Right renal pelvis (tissue), 4 donors: ENCODE measurements at regions not wholly inside any gene's neighbourhood (a gene's known extent, or its start where the extent isn't known, plus 50 kb on each side); places are given as distances from the start of the nearest gene placed in this dataset.

Source experiments
- DNase-seq, 4 donors: peaks; one replicate each; pipeline ENCODE4 v3.0.0-alpha.2; 2013; ENCODE audit warnings: low read depth in 4 of 4, low spot score in 3 of 4, missing footprints in 1 of 4

GRCh38 chr11:81104051-81104450, 1629.6 kb downstream of the FAM181B start:
- DNase-seq, result no peak

DNA sequence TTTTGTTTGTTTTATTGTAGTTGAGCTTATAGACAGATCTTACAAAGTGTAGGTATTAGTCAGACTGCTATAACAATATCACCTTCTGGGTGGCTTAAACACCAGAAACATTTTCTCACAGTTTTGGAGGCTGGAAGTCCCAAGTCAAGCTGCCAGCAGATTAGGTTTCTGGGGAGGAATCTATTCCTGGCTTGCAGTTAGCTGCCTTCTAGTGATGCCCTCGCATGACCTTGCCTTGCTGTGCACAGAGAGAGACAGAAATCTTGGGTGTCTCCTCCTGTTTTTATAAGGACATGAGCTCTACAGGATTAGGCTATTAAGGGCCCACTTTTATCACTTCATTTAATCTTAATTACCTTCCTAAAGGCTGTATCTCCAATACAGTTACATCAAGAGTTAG, 1635.2 kb downstream of the FAM181B start:
- DNase-seq, result no peak

- DNase-seq, result peak in 1 of 4 donors; percentile 12
Measured at GRCh38 chr11:81092522-81092921, 1641.1 kb downstream of the FAM181B start.

DNA sequence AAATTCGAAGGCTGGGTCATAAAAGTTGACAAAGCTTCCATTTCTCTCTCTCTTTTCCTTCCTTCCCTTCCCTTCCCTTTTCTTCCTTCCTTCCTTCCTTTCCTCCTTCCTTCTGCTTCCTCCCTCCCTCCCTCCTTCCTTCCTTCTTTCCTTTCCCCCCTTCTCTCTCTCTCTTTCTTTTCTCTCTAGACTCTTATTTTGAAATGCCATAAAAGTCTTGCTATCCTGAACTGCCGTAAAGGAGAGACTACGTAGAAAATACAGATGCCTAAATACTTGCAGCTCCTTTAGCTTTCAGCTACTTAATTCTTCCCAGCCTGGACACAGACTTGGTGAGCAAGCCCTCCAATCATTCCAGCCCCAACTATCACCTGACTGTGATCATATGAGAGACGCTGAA, 1644.4 kb downstream of the FAM181B start:
- no peak for DNase-seq

DNA sequence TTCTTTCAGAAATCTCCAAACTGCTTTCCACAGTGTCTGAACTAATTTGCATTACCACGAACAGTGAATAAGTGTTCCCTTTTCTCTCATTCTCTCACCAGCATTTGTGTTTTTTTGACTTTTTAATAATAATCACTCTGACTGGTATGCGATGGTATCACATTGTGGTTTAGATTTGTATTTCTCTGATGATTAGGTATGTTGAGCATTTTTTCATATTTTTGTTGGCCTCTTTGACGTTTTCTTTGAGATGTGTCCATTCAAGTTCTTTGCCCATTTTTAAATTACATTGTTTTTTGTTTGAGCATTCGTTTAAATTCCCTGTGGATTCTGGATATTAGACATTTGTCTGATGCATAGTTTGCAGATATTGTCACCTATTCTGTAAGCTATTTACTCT, 1639.6 kb upstream of the TENM4 start:
- no peak for DNase-seq

GRCh38 chr11:81072273-81072672, 1631.4 kb upstream of the TENM4 start:
- DNase-seq, result peak in 1 of 4 donors; percentile 15

DNA sequence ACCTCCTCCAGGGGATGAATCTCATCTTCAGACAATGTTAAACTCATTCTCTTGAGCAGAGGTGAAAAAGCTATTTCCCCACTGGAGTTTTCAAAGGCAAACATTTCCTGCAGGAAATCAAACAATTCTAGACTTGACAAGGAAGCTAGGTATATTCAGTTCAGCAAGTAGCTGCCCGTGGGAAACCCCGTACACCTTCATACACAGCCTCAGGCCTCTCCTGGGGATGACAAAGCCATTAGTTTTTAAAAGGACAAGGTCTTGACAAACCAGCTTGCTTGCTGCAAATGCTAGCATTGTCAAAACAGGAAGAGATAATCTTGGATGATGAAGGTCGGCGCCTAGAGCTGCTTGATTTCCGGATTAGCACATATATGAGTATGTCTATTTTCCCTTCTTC, 1630.8 kb upstream of the TENM4 start:
- peak in 1 of 4 donors; percentile 13 for DNase-seq

DNA sequence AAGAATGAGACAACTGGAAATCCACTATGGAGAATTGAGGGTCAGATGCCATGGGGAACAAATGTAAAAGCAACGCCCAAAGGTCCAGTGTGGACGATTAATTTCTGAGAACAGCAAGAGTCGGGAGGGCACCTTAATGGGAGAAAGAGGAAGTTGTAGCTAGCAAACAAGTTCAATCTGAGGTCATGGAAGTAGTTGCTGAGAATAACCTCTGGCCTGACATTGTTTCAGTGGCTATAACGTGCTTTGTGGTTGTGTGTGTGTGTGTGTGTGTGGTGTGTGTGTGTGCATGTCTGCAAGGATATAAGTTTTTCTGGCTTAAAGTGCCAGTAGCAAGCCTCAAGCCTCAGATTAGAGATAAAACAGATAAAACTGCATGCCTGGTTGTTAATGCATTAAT, 1630.1 kb upstream of the TENM4 start:
- DNase-seq, result no peak

- no peak for DNase-seq
Measured at GRCh38 chr11:81059356-81059755, 1618.5 kb upstream of the TENM4 start.

DNA sequence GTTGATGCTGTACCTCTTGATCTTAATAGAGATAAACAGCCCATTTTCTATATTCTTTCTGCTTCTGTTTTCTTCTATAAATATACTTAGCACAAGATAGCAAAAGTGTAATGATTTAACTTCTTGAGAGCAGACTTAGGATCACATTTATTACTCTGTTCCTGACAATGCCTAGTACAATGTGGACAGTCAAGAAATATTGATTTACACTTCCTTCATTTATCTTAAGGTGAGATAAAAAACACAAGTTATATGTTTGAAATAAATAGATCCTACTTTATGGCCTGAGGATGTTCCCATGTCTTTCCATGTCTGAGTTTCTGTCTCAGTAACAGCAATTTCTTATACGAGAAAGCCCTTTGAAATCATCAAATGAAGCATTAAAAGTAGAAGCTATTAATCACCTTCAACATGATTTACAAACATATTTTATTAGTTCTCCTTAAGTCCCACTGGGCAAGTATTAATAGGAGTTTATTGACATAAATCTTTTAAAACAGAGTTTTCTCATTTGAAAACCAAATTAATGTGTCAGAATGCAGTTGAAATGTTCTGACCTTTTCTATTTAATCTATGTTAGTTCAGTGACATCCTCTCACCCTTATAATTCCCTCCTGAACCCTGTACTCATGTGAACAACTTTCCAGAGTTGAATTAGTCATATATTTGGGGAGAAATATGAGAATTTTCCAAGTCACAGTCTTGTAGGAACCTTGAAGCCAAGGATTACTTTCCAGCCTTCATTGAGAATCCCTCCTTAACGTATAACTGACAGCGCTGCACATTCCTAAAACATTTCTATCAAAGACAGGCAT, 1611.7 kb upstream of the TENM4 start:
- peak in 1 of 4 donors; percentile 15 for DNase-seq

DNA sequence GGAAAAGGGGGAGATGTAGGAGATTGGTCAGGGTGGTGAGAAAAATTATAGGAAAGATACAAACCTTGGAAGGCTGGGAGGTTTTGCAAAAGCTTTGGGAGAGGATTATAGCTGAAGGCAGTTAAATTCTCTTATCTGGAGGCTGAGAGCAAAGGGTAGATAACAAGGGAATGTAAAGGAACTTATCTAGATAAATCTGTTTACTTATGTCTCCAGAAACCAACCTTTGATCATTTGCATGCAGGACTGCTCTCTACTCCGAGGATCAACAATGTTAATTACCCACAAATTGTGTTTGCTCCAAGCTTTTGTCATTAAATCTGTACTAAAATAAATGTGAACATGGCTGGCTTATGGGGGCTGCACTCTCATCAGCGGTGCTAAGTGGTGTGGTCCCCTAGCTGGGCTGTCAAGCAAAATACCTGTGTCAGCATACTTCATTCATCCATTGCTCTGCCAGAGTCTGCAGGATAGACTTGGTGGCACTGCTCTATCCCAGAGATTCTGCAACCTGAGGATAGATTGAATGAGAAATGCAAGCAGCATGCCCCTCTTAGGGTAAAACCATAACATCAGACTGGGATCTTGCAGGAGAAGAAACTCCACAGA, 1599.2 kb upstream of the TENM4 start:
- no peak for DNase-seq

DNA sequence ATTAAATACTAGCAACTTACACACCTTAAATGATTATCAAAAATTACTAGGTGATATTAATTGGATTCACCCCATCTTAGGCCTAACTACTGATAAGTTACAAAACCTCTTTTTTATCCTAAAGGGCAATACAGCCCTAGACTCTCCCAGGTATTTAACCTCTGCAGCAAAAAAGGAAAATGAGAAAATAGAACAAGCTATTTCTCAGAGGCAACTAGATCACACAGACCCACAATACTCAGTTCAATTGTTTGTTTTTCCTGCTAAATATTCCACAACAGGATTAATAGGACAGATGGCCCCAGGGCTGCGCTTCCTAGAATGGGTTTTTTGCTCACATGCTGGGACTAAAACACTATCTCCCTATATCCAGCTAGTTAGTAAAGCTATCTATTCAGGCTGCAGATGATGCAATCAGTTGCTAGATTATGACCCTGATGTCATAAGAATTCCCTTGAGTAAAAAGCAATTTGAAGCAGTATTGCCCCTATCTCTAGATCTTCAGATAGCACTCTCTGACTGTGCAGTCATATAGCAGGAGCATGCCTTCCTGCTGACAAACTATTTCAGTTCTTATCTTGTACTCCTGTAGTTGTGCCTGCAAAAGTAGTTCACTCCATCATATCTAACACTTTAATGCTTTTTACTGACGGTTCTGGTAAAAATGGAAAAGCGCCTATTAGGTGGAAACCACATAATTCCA, 1595.5 kb upstream of the TENM4 start:
- DNase-seq, result no peak

GRCh38 chr11:81033779-81034540, 1593.1 kb upstream of the TENM4 start:
- no peak for DNase-seq

DNA sequence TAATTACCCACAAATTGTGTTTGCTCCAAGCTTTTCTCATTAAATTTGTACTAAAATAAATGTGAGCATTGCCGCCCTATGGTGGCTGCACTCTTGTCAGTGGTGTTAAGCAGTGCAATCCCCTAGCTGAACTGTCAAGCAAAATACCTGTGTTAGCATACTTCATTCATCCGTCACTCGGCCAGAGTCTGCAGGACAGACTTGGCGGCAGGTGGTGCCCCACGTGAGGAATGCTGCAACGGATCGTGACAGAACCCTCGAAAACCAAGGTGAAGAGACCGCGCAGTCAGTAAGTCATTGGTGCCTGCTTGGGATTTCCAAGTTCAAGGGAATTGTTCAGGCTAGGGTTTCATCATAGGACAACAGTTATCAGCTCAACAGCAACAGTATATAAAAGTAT, 1592.1 kb upstream of the TENM4 start:
- DNase-seq, result no peak

DNA sequence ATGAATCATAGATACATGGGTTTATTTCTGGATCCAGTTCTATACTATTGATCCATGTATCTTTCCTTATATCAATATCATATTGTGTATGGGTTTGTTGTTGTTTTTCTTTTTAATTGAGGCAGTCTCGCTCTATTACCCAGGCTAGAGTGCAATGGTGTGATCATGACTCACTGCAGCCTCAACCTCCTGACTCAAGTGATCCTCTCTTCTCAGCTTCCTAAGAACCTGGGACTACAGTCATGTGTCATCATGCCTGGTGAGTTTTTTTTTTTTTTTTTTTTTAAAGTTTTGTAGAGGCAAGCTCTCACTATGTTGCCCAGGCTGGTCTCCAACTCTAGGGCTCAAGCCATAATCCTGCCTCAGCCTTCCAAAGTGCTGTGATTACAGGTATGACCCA, 1589.4 kb upstream of the TENM4 start:
- no peak for DNase-seq

DNA sequence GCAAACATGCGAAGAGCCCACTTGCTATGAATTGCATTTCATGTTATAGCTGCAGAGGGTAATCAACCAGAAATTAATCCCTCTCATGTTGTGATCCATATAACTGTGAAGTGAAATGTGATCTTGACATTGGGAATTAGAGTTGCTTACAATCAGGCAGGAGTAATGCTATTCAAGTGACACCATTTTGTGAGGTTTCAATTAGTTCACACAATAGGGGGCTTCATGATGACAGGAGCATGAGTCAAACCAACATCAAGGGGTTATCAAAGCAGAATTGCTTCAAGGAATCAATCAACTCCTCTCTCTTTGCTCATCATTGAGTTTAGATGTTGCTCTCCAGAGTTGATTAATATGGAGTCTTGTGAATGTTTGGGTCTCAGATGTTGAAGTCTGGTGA, 1585.2 kb upstream of the TENM4 start:
- DNase-seq, result no peak

GRCh38 chr11:81022057-81022456, 1581.2 kb upstream of the TENM4 start:
- no peak for DNase-seq

DNA sequence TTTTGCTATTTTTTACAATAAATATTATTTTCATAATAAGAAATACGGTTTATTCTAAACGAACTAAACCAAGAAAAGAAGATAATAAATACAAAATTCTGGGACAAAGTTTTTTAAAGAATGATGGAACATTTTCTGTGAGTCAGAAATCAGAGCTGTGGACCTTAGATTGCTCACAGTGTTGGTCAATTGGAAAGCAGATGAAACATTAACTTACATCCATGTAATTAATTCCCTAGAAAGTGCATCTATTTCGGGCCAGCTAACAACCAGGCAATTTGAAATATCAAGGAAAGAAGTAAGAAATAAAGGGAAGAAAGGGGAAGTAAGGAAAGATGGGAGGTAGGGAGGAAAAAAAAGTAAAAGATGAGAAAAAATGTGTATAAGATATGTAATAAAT, 1569.8 kb upstream of the TENM4 start:
- no peak for DNase-seq

DNA sequence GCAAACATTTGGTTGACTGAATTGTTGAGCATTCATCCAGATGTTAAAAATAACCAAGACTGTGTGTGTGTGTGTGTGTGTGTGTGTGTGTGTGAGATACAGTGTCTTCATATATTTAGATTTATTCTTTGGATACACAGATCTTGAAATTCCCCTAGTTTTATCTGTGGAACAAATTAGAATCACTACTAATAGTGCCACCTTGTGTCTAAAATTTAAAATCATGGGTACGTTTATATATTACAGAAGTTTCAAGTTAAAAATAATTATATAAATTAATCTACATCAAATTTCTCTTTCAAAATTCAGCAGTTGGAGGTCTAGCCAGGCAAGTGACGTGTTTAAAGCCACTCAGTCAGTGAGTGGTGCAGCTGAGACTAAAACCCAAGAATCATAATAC, 1566.2 kb upstream of the TENM4 start:
- no peak for DNase-seq

DNA sequence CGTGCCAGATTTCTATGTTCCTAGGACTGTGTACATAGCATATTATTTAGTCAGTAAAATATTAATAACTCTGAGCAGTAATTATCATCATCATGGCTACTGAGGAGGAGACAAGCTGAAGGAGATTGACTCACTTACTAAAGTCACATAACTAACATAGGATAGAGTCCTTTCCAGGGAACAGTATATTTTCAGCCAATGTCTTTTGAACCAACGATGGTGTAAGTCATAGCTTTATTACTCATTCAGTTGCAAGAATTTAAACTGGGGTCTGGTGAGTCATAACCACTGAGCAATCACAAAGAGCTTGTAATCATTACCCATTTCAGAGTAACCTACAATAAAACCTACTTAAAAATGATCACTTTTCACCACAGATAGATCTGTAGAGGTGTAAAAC, 1564.8 kb upstream of the TENM4 start:
- DNase-seq, result no peak

GRCh38 chr11:81004576-81004975, 1563.7 kb upstream of the TENM4 start:
- no peak for DNase-seq
